H1 (cell line): ENCODE measurements at regions not wholly inside any gene's neighbourhood (a gene's known extent, or its start where the extent isn't known, plus 50 kb on each side); places are given as distances from the start of the nearest gene placed in this dataset.

Experiments used
- CEBPB ChIP-seq: IDR thresholded peaks from 2 replicates; pipeline ENCODE4 v1.6.1; 2012; ENCODE audit warnings: low read depth, low read length
- EP300 ChIP-seq, 2 experiments: IDR thresholded peaks; 1 replicate in 1 of 2; 2 replicates in 1 of 2; pipeline ENCODE4 v1.6.1; 2011 to 2012; ENCODE audit warnings: low read depth in 2 of 2, low read length in 2 of 2, mild to moderate bottlenecking in 2 of 2, borderline replicate concordance in 1 of 2, inconsistent platforms in 1 of 2, moderate library complexity in 1 of 2
- JUND ChIP-seq: IDR thresholded peaks from 2 replicates; pipeline ENCODE4 v1.6.1; 2011; ENCODE audit warnings: mild to moderate bottlenecking, improper control_type of control experiment, low read length
- NRF1 ChIP-seq: IDR thresholded peaks from 2 replicates; pipeline ENCODE4 v1.6.1; 2011; ENCODE audit warnings: mild to moderate bottlenecking, low read depth, low read length, improper control_type of control experiment
- POLR2A ChIP-seq, 2 experiments: IDR thresholded peaks; 1 replicate in 1 of 2; 2 replicates in 1 of 2; pipeline ENCODE4 v1.6.1; 2011; ENCODE audit warnings: low read depth in 2 of 2, low read length in 2 of 2, mild to moderate bottlenecking in 2 of 2; ENCODE audit errors: control extremely low read depth in 1 of 2
- TAF1 ChIP-seq: IDR thresholded peaks from 2 replicates; pipeline ENCODE4 v1.6.1; 2011; ENCODE audit warnings: mild to moderate bottlenecking, low read depth, low read length
- TBP ChIP-seq: IDR thresholded peaks from 2 replicates; pipeline ENCODE4 v1.6.1; 2011; ENCODE audit warnings: low read depth, low read length, improper control_type of control experiment
- YY1 ChIP-seq: IDR thresholded peaks from 2 replicates; pipeline ENCODE4 v1.6.1; 2011; ENCODE audit warnings: low read depth, mild to moderate bottlenecking, low read length
- ZNF274 ChIP-seq: IDR thresholded peaks from 2 replicates; pipeline ENCODE4 v1.7.0; 2012; ENCODE audit warnings: low read length, borderline replicate concordance; ENCODE audit errors: extremely low read depth
- TF ChIP-seq, protein P1 (sequence below): IDR thresholded peaks from 2 replicates; pipeline ENCODE4 v1.6.1; 2012; ENCODE audit warnings: inconsistent platforms
- TF ChIP-seq, protein P2 (sequence below), 3 experiments: IDR thresholded peaks; 1 replicate in 2 of 3; 2 replicates in 1 of 3; pipeline versions ENCODE4 v1.5.1 to v1.6.1; 2011; ENCODE audit warnings: low read length in 3 of 3, mild to moderate bottlenecking in 3 of 3, inconsistent platforms in 2 of 3, low read depth in 1 of 3, moderate library complexity in 1 of 3; ENCODE audit not compliant: insufficient read depth in 1 of 3; ENCODE audit errors: control extremely low read depth in 1 of 3
- TF ChIP-seq, protein P3 (sequence below): fragments of 300-600 bp; sonication (generic); IDR thresholded peaks from 2 replicates; pipeline ENCODE4 v1.7.1; 2012; ENCODE audit warnings: low read length, moderate library complexity, mild to moderate bottlenecking, inconsistent platforms; ENCODE audit not compliant: insufficient replicate concordance

DNA sequence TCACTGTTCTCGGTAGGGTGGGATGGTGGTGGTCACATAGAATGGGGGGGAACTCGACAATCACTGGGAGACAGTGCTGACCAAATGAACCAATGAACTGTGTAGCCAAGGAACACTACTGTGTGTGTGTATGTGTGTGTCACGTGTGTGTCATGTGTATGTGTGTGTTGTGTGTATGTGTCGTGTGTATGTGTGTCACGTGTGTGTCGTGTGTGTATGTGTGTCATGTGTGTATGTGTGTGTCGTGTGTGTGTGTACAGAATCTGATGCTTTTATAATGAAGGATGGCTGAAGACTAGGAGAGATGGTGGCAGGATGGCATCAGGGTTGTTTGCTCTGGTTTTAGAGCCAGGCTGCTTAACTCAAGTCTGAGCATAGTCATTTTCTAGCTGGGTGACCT lies 99.1 kb upstream of the DUSP22 start:
- TF ChIP-seq POLR2A (IDR thresholded peaks at IDR 0.05; ENCODE audit: control extremely low read depth in 1 of 2, low read depth in 2 of 2, low read length in 2 of 2) (no peak), TBP (no peak), ZNF274 (no peak), CEBPB (no peak), TAF1 (no peak), NRF1 (no peak), JUND (no peak), EP300 (IDR thresholded peaks at IDR 0.05; ENCODE audit: borderline replicate concordance in 1 of 2, low read depth in 2 of 2, low read length in 2 of 2) (no peak), YY1 (no peak)
- TF ChIP-seq, protein P1, sequence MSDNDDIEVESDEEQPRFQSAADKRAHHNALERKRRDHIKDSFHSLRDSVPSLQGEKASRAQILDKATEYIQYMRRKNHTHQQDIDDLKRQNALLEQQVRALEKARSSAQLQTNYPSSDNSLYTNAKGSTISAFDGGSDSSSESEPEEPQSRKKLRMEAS, result no peak
- TF ChIP-seq, protein P2, sequence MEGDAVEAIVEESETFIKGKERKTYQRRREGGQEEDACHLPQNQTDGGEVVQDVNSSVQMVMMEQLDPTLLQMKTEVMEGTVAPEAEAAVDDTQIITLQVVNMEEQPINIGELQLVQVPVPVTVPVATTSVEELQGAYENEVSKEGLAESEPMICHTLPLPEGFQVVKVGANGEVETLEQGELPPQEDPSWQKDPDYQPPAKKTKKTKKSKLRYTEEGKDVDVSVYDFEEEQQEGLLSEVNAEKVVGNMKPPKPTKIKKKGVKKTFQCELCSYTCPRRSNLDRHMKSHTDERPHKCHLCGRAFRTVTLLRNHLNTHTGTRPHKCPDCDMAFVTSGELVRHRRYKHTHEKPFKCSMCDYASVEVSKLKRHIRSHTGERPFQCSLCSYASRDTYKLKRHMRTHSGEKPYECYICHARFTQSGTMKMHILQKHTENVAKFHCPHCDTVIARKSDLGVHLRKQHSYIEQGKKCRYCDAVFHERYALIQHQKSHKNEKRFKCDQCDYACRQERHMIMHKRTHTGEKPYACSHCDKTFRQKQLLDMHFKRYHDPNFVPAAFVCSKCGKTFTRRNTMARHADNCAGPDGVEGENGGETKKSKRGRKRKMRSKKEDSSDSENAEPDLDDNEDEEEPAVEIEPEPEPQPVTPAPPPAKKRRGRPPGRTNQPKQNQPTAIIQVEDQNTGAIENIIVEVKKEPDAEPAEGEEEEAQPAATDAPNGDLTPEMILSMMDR (IDR thresholded peaks at IDR 0.05; ENCODE audit: control extremely low read depth in 1 of 3, insufficient read depth in 1 of 3, low read depth in 1 of 3, low read length in 3 of 3), result no peak
- TF ChIP-seq, protein P3, sequence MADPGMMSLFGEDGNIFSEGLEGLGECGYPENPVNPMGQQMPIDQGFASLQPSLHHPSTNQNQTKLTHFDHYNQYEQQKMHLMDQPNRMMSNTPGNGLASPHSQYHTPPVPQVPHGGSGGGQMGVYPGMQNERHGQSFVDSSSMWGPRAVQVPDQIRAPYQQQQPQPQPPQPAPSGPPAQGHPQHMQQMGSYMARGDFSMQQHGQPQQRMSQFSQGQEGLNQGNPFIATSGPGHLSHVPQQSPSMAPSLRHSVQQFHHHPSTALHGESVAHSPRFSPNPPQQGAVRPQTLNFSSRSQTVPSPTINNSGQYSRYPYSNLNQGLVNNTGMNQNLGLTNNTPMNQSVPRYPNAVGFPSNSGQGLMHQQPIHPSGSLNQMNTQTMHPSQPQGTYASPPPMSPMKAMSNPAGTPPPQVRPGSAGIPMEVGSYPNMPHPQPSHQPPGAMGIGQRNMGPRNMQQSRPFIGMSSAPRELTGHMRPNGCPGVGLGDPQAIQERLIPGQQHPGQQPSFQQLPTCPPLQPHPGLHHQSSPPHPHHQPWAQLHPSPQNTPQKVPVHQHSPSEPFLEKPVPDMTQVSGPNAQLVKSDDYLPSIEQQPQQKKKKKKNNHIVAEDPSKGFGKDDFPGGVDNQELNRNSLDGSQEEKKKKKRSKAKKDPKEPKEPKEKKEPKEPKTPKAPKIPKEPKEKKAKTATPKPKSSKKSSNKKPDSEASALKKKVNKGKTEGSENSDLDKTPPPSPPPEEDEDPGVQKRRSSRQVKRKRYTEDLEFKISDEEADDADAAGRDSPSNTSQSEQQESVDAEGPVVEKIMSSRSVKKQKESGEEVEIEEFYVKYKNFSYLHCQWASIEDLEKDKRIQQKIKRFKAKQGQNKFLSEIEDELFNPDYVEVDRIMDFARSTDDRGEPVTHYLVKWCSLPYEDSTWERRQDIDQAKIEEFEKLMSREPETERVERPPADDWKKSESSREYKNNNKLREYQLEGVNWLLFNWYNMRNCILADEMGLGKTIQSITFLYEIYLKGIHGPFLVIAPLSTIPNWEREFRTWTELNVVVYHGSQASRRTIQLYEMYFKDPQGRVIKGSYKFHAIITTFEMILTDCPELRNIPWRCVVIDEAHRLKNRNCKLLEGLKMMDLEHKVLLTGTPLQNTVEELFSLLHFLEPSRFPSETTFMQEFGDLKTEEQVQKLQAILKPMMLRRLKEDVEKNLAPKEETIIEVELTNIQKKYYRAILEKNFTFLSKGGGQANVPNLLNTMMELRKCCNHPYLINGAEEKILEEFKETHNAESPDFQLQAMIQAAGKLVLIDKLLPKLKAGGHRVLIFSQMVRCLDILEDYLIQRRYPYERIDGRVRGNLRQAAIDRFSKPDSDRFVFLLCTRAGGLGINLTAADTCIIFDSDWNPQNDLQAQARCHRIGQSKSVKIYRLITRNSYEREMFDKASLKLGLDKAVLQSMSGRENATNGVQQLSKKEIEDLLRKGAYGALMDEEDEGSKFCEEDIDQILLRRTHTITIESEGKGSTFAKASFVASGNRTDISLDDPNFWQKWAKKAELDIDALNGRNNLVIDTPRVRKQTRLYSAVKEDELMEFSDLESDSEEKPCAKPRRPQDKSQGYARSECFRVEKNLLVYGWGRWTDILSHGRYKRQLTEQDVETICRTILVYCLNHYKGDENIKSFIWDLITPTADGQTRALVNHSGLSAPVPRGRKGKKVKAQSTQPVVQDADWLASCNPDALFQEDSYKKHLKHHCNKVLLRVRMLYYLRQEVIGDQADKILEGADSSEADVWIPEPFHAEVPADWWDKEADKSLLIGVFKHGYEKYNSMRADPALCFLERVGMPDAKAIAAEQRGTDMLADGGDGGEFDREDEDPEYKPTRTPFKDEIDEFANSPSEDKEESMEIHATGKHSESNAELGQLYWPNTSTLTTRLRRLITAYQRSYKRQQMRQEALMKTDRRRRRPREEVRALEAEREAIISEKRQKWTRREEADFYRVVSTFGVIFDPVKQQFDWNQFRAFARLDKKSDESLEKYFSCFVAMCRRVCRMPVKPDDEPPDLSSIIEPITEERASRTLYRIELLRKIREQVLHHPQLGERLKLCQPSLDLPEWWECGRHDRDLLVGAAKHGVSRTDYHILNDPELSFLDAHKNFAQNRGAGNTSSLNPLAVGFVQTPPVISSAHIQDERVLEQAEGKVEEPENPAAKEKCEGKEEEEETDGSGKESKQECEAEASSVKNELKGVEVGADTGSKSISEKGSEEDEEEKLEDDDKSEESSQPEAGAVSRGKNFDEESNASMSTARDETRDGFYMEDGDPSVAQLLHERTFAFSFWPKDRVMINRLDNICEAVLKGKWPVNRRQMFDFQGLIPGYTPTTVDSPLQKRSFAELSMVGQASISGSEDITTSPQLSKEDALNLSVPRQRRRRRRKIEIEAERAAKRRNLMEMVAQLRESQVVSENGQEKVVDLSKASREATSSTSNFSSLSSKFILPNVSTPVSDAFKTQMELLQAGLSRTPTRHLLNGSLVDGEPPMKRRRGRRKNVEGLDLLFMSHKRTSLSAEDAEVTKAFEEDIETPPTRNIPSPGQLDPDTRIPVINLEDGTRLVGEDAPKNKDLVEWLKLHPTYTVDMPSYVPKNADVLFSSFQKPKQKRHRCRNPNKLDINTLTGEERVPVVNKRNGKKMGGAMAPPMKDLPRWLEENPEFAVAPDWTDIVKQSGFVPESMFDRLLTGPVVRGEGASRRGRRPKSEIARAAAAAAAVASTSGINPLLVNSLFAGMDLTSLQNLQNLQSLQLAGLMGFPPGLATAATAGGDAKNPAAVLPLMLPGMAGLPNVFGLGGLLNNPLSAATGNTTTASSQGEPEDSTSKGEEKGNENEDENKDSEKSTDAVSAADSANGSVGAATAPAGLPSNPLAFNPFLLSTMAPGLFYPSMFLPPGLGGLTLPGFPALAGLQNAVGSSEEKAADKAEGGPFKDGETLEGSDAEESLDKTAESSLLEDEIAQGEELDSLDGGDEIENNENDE, result no peak
